ENCODE measurements at regions not wholly inside any gene's neighbourhood (a gene's known extent, or its start where the extent isn't known, plus 50 kb on each side); places are given as distances from the start of the nearest gene placed in this dataset.
"Not testable (repeated sequence)": the region's sequence is repeated elsewhere in the genome, so short reads cannot be mapped to it uniquely, and the experiment has no call there.

DNA sequence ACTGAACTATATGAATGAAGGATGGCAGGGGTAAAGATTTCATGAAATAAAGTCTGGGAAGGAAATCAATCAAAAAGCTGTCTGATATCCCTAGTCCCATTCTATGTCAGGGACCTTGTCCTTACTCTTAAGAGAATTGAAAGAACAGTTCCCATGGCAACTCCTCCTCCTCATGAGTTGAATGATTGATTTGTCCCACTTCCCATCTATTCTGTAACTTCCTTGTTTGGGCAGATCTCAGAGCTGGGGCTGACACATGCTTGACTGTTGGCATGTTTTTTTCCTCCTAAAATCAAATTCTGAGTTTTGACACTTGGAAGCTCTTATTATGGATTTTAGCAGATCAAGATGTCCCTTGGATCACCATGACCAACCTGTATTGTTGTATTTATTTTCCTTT is 1138.6 kb upstream of the CDH8 start:
- no peak for DNase-seq (ENCODE audit: low read depth)

DNA sequence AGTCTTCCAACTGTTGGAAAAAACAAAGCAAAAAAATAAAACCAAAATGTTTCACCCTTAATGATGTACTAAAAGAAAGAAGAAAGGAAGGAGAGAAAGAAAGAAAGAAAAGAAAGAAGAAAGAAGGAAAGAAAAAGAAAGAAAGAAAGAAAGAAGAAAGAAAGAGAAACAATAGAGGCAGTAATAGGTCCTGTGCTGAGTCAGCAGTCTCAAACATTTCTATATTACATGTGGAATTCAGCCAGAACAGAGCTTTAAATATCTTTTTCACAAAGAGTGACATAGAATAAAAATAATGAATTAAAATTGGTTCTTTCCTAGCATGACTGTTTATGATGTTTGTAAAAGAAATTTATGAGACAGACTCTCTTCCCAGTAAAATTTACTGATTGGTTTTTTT is 1135.3 kb upstream of the CDH8 start:
- no peak for DNase-seq (ENCODE audit: low read depth)

DNA sequence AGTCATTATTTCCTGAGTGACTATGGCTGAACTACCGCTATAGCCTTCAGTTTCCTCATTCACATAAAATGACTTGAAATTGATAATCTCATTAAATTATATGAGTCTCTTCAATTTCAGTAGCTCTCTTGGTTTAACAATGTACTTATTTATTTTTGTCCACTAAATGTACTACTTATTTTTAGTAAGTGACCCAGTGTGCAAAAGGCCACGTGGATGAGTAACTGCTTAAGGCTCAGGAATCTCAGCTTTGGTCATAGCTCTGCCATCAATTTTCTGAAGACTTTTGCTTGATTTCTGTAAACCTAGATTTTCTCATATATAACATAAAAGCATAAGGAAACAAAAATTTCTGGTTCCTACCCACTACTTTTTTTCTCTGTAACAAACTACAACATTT is 1132.9 kb upstream of the CDH8 start:
- DNase-seq (ENCODE audit: low read depth), result no peak

DNA sequence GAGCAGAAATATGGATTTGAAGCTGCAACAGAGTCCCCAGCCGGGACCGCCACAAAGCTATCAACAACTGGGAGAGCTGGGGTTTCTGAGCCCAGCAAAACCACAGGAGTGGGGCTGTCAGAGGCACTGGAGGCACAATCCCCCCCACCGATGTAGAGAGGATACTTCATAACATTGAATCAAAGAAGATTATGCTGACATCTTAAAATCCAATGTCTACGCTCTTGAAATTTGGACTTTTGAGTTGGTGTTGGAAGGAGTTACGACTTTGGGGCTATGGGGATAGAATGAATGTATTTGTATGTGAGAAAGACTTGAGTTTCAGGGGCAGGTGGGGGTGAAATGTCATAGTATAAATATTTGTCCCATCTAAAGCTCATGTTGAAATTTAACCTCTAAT is 1121.6 kb upstream of the CDH8 start:
- DNase-seq (ENCODE audit: low read depth), result no peak

GRCh38 chr16:63146251-63146650 is 1110.0 kb upstream of the CDH8 start:
- DNase-seq (ENCODE audit: low read depth), result no peak

DNA sequence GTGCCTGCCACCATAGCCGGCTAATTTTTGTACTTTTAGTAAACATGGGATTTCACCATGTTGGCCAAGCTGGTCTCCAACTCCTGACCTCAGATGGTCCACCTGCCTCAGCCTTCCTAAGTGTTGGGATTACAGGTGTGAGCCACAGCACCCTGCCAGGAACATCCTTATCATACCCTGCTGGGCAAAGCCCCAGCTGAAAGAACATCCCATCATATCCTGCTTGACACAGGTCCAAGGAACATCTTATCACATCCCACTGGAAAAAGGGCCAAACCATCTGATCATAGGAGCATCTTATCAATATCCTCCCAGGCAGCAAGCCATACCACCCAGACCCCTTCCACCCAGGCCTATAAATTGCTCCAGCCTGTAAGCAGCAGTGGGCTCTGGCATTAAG is 1109.2 kb upstream of the CDH8 start:
- DNase-seq (ENCODE audit: low read depth), result no peak

DNA sequence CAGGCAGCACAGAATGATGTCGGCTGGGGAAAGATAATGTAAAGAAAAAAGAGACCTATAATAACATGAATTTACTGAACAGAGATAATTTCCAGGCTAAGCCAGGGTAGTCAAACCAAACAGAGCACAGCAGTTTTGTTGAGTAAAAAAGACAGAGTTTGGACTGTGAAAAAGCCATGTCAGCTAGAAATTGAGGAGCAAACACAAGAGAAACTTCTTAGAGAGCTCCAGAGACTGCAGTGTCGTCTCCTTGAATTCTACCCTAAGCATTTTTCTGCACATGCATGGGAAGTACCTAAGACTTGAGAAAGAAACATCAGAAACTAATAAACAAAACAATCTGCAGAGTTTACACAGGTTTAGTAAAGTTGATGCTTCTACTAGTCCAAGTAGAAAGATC is 1098.8 kb upstream of the CDH8 start:
- no peak for DNase-seq (ENCODE audit: low read depth)

DNA sequence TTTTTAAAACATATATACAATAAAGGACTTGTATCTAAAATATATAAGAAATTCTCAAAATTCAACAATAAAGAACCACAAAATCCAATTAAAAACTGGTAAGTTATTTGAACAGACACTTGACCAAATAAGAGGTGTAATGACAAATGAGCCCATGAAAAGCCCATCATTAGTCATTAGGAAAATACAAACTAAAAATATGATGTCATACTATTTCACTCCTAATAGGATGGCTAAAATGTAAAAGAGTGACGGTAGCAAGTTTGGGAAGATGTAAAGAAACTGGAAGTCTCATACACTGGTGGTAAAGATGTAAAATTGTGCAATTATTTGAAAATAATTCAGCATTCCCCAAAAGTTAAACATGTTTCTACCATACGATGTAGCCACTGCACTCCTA is 1095.3 kb upstream of the CDH8 start:
- no peak for DNase-seq (ENCODE audit: low read depth)

GRCh38 chr16:63130942-63131341 is 1094.7 kb upstream of the CDH8 start:
- no peak for DNase-seq (ENCODE audit: low read depth)

- no peak for DNase-seq (ENCODE audit: low read depth)
Measured at GRCh38 chr16:63129411-63130125, 1093.3 kb upstream of the CDH8 start.

GRCh38 chr16:63119905-63120304 is 1083.7 kb upstream of the CDH8 start:
- DNase-seq (ENCODE audit: low read depth), result not testable (repeated sequence)

DNA sequence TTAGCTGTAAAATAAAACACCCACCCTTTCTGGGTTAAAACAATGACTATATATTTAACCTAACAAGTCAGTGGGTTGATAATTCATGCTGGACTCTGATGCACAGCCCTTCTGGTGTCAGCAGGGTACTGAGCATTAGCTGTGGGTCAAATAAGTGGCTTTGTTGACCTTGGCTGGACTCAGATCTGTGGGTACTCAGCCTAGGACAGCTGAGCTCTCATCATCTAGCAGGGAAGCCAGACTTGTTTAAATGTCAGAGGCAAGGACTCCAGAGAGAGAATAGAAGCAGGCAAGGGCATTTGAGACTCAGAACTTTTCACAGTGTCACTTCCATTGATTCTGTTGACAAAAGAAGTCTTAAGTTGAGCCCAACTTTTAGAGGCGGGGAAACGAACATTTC is 1063.8 kb upstream of the CDH8 start:
- no peak for DNase-seq (ENCODE audit: low read depth)

GRCh38 chr16:63096857-63097256 is 1060.6 kb upstream of the CDH8 start:
- no peak for DNase-seq (ENCODE audit: low read depth)

- no peak for DNase-seq (ENCODE audit: low read depth)
Measured at GRCh38 chr16:63092736-63093135, 1056.5 kb upstream of the CDH8 start.

- no peak for DNase-seq (ENCODE audit: low read depth)
Measured at GRCh38 chr16:63082101-63082500, 1045.9 kb upstream of the CDH8 start.

DNA sequence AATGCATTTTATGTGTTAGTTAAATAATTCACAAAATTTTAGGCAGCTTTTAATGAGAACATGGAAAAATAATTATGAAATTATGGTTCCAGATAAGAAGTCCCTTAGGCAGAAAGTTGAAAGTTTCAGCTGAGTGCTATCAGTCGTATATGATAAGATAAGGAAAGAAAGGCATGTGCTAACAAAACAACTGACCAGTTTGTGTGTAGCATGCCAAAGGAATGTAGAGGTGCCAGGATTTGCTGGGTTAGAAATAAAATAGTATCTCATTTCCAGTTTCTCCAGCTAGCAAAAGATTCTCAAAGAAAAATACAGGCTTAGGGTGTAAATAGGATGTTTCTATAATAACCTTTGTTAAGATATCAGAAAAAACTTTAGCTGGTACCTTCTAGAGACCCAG is 1044.5 kb upstream of the CDH8 start:
- DNase-seq (ENCODE audit: low read depth), result no peak

DNA sequence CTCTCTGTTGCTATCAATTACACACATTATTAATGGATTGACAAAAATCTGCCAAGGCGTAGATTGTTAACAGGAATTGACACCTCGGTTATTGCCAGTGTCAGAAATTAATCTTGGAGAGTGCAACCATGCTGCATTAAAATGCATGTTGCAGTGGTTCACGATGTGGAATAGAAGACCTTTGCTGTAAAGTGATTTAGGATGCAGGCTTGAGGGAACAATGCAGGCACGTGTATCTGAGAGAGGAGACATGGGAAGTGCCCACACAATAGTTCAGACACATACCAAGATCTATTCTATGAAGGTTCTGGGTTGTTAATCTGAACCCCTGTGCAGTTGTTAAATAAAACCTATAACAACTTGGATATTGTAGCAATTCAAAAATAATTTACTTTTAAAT is 1032.8 kb upstream of the CDH8 start:
- DNase-seq (ENCODE audit: low read depth), result no peak

DNA sequence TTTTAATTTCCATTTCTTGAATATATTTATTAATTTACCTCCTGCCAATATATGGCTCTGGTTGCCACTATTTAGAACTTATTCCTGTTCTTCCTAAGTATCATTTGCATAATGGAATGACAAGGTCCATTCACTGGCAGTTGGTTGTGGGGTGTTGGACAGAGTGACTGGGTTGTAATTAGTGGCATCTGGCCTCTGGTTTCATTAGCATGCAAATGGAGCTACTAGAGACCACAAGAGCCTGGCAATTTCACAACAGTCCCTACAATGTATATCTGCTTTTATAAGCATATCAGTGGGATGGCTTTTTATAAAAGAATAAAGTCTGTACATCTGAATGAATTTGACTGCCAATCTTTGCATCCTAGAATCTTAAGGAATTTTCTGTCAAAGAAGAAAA is 1030.9 kb upstream of the CDH8 start:
- no peak for DNase-seq (ENCODE audit: low read depth)

DNA sequence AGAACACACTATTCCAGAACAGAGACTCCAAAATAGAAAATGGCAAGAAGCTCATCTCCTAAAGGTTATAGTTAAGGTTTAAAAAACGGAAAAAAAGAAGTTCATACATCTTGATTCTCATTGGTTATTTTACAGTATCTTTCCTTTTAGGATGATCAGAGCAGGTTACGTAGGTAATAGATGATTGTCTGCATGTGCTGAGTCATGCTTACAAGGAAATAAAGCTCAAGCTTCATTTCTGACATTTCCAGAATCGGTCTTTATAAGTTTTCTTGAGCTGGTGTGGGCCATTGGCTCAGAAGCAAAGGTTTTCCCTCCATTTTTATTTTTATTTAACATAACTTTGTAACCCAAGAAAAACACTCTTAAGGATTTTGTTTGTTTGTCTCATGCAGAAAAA is 1030.3 kb upstream of the CDH8 start:
- no peak for DNase-seq (ENCODE audit: low read depth)

GRCh38 chr16:63061319-63061718 is 1025.1 kb upstream of the CDH8 start:
- DNase-seq (ENCODE audit: low read depth), result no peak

- DNase-seq (ENCODE audit: low read depth), result no peak
Measured at GRCh38 chr16:63059676-63060075, 1023.4 kb upstream of the CDH8 start.

GRCh38 chr16:63057341-63057740 is 1021.1 kb upstream of the CDH8 start:
- DNase-seq (ENCODE audit: low read depth), result no peak

GRCh38 chr16:63050391-63050790 is 1014.2 kb upstream of the CDH8 start:
- DNase-seq (ENCODE audit: low read depth), result no peak

Measured in HT1080 (cell line).